ENCODE measurements at regions not wholly inside any gene's neighbourhood (a gene's known extent, or its start where the extent isn't known, plus 50 kb on each side); places are given as distances from the start of the nearest gene placed in this dataset.
A peak's percentile ranks its signal among the peaks of the same experiment; 100 is the strongest.

- Mint-ChIP-seq H3K27ac (no peak overlapping the region), H3K4me3 (no peak overlapping the region), H3K27me3 (no peaks in the 10 kb centered on the region), H3K4me1 (peaks cover 10 to 19% (median 11%) of the 10 kb centered on the region in 3 donors), H3K36me3 (peaks cover 4% of the 10 kb centered on the region), H3K9me3 (peaks cover 1 to 13% (median 4%) of the 10 kb centered on the region in 3 donors)
- 98% methylated on average over 5 of the region's 6 CpGs for WGBS (ENCODE audit: insufficient coverage)
- Histone ChIP-seq H3K4me1 (ENCODE audit: control insufficient read depth in 1 of 2, extremely low read depth in 1 of 2, insufficient read depth in 2 of 2, low read length in 2 of 2) (peaks cover 0 to 7% of the 10 kb centered on the region in 2 experiments), H3K4me3 (ENCODE audit: control insufficient read depth in 1 of 2, extremely low read depth in 1 of 2, low read length in 1 of 2) (no peak overlapping the region), H3K27me3 (replicated peaks in 1 of 2; ENCODE audit: control insufficient read depth in 2 of 2, extremely low read depth in 1 of 2, insufficient read depth in 2 of 2, low read length in 1 of 2) (peaks cover 0 to 18% of the 10 kb centered on the region in 2 experiments), H3K9me3 (no peaks in the 10 kb centered on the region), H3K27ac (ENCODE audit: low read length) (no peak overlapping the region), H3K36me3 (ENCODE audit: control insufficient read depth in 2 of 2, extremely low read depth in 1 of 2, insufficient read depth in 1 of 2, low read length in 1 of 2) (no peaks in the 10 kb centered on the region)
- POLR2A ChIA-PET: no interaction called here
- CTCF ChIA-PET: no interaction called here
- no peak for DNase-seq
- no peak for ATAC-seq (replicated peaks in 1 of 4)
Observed at GRCh38 chr1:5375481-5375880, 616.7 kb downstream of the NPHP4 start.

GRCh38 chr1:5374192-5374591, 618.0 kb downstream of the NPHP4 start:
- H3K36me3 Mint-ChIP-seq: peaks cover 7% of the 10 kb centered on the region
- POLR2A ChIA-PET: no interaction called here

GRCh38 chr1:5373281-5373680, 618.9 kb downstream of the NPHP4 start:
- CTCF ChIA-PET: no interaction called here
- peaks cover 22 to 29% (median 25%) of the 10 kb centered on the region in 3 donors for H3K4me1 Mint-ChIP-seq

More at GRCh38 chr1:5374192-5374591, 618.0 kb downstream of the NPHP4 start:
- no peak for ATAC-seq (replicated peaks in 1 of 4)
- DNase-seq: no peak
- no peak overlapping the region for H3K27ac ChIP-seq (ENCODE audit: low read length)
- H3K36me3 ChIP-seq (ENCODE audit: control insufficient read depth in 2 of 2, extremely low read depth in 1 of 2, insufficient read depth in 1 of 2, low read length in 1 of 2): no peaks in the 10 kb centered on the region
- peaks cover 0 to 18% of the 10 kb centered on the region in 2 experiments for H3K27me3 ChIP-seq (replicated peaks in 1 of 2; ENCODE audit: control insufficient read depth in 2 of 2, extremely low read depth in 1 of 2, insufficient read depth in 2 of 2, low read length in 1 of 2)
- H3K9me3 Mint-ChIP-seq: peaks cover 4 to 13% (median 5%) of the 10 kb centered on the region in 3 donors
- peaks cover 21 to 25% (median 22%) of the 10 kb centered on the region in 3 donors for H3K4me1 Mint-ChIP-seq
- no peak overlapping the region for H3K27ac Mint-ChIP-seq
- H3K4me3 ChIP-seq (ENCODE audit: control insufficient read depth in 1 of 2, extremely low read depth in 1 of 2, low read length in 1 of 2): no peak overlapping the region
- peaks cover 0 to 18% of the 10 kb centered on the region in 2 experiments for H3K4me1 ChIP-seq (ENCODE audit: control insufficient read depth in 1 of 2, extremely low read depth in 1 of 2, insufficient read depth in 2 of 2, low read length in 2 of 2)
- WGBS (ENCODE audit: insufficient coverage): 74% methylated on average over 4 of the region's 4 CpGs
- no peak overlapping the region for H3K4me3 Mint-ChIP-seq
- CTCF ChIA-PET: no interaction called here
- H3K27me3 Mint-ChIP-seq: no peaks in the 10 kb centered on the region
- no peaks in the 10 kb centered on the region for H3K9me3 ChIP-seq

GRCh38 chr1:5371270-5371669, 621.0 kb downstream of the NPHP4 start:
- DNase-seq: no peak
- peaks cover 4 to 13% (median 5%) of the 10 kb centered on the region in 3 donors for H3K9me3 Mint-ChIP-seq

More at GRCh38 chr1:5373281-5373680, 618.9 kb downstream of the NPHP4 start:
- Histone ChIP-seq H3K36me3 (ENCODE audit: control insufficient read depth in 2 of 2, extremely low read depth in 1 of 2, insufficient read depth in 1 of 2, low read length in 1 of 2) (no peaks in the 10 kb centered on the region), H3K4me1 (ENCODE audit: control insufficient read depth in 1 of 2, extremely low read depth in 1 of 2, insufficient read depth in 2 of 2, low read length in 2 of 2) (peaks cover 0 to 18% of the 10 kb centered on the region in 2 experiments), H3K27ac (ENCODE audit: low read length) (no peak overlapping the region), H3K9me3 (no peaks in the 10 kb centered on the region), H3K4me3 (ENCODE audit: control insufficient read depth in 1 of 2, extremely low read depth in 1 of 2, low read length in 1 of 2) (no peak overlapping the region), H3K27me3 (replicated peaks in 1 of 2; ENCODE audit: control insufficient read depth in 2 of 2, extremely low read depth in 1 of 2, insufficient read depth in 2 of 2, low read length in 1 of 2) (peaks cover 0 to 18% of the 10 kb centered on the region in 2 experiments)
- Mint-ChIP-seq H3K9me3 (peaks cover 4 to 13% (median 5%) of the 10 kb centered on the region in 3 donors), H3K27me3 (no peaks in the 10 kb centered on the region), H3K27ac (peak overlapping the region in 1 of 2 donors; percentile 40), H3K4me3 (no peak overlapping the region), H3K36me3 (peaks cover 7% of the 10 kb centered on the region)
- POLR2A ChIA-PET: no interaction called here
- DNase-seq (no peak), ATAC-seq (replicated peaks in 1 of 4) (no peak)
- WGBS (ENCODE audit: insufficient coverage): 93% methylated on average over 3 of the region's 4 CpGs

GRCh38 chr1:5370311-5370710, 621.9 kb downstream of the NPHP4 start:
- Histone ChIP-seq H3K4me1 (ENCODE audit: control insufficient read depth in 1 of 2, extremely low read depth in 1 of 2, insufficient read depth in 2 of 2, low read length in 2 of 2) (peaks cover 0 to 18% of the 10 kb centered on the region in 2 experiments), H3K4me3 (ENCODE audit: control insufficient read depth in 1 of 2, extremely low read depth in 1 of 2, low read length in 1 of 2) (no peak overlapping the region), H3K27ac (ENCODE audit: low read length) (no peak overlapping the region), H3K36me3 (ENCODE audit: control insufficient read depth in 2 of 2, extremely low read depth in 1 of 2, insufficient read depth in 1 of 2, low read length in 1 of 2) (no peaks in the 10 kb centered on the region), H3K27me3 (replicated peaks in 1 of 2; ENCODE audit: control insufficient read depth in 2 of 2, extremely low read depth in 1 of 2, insufficient read depth in 2 of 2, low read length in 1 of 2) (peaks cover 0 to 12% of the 10 kb centered on the region in 2 experiments), H3K9me3 (no peaks in the 10 kb centered on the region)
- Mint-ChIP-seq H3K4me1 (peaks cover 15 to 29% (median 27%) of the 10 kb centered on the region in 3 donors), H3K27me3 (no peaks in the 10 kb centered on the region), H3K27ac (peak overlapping the region; percentile 71 to 76), H3K9me3 (peaks cover 4 to 13% (median 9%) of the 10 kb centered on the region in 3 donors), H3K4me3 (peak overlapping the region in 1 of 3 donors; percentile 43), H3K36me3 (peaks cover 7% of the 10 kb centered on the region)
- peak in 2 of 35 experiments; percentile 13 to 31 for DNase-seq
- ChIA-PET POLR2A (no interaction called here), CTCF (no interaction called here)
- peak in 3 of 4 experiments; percentile 87 to 99 (median 95) for ATAC-seq (replicated peaks in 1 of 4)
- 45% methylated on average over 3 of the region's 3 CpGs for WGBS (ENCODE audit: insufficient coverage)

More at GRCh38 chr1:5371270-5371669, 621.0 kb downstream of the NPHP4 start:
- no peak overlapping the region for H3K4me3 ChIP-seq (ENCODE audit: control insufficient read depth in 1 of 2, extremely low read depth in 1 of 2, low read length in 1 of 2)
- H3K4me1 ChIP-seq (ENCODE audit: control insufficient read depth in 1 of 2, extremely low read depth in 1 of 2, insufficient read depth in 2 of 2, low read length in 2 of 2): peaks cover 0 to 18% of the 10 kb centered on the region in 2 experiments
- Mint-ChIP-seq H3K36me3 (peaks cover 7% of the 10 kb centered on the region), H3K27ac (no peak overlapping the region), H3K4me3 (peak overlapping the region in 1 of 3 donors; percentile 43), H3K27me3 (no peaks in the 10 kb centered on the region), H3K4me1 (peaks cover 15 to 29% (median 27%) of the 10 kb centered on the region in 3 donors)
- ATAC-seq (replicated peaks in 1 of 4): no peak
- no peak overlapping the region for H3K27ac ChIP-seq (ENCODE audit: low read length)
- WGBS (ENCODE audit: insufficient coverage): 97% methylated on average over 6 of the region's 7 CpGs
- CTCF ChIA-PET: no interaction called here
- H3K9me3 ChIP-seq: no peaks in the 10 kb centered on the region
- H3K36me3 ChIP-seq (ENCODE audit: control insufficient read depth in 2 of 2, extremely low read depth in 1 of 2, insufficient read depth in 1 of 2, low read length in 1 of 2): no peaks in the 10 kb centered on the region
- POLR2A ChIA-PET: no interaction called here
- peaks cover 0 to 8% of the 10 kb centered on the region in 2 experiments for H3K27me3 ChIP-seq (replicated peaks in 1 of 2; ENCODE audit: control insufficient read depth in 2 of 2, extremely low read depth in 1 of 2, insufficient read depth in 2 of 2, low read length in 1 of 2)

GRCh38 chr1:5369223-5369622, 623.0 kb downstream of the NPHP4 start:
- POLR2A ChIA-PET: interaction anchor here in 1 of 2 donors (0.7 kb wide), 1 partner anchor 23 kb away, joined by 6 read pairs; no protein-coding TSS in a partner anchor
- Mint-ChIP-seq H3K27me3 (peaks cover 0 to 7% of the 10 kb centered on the region in 2 donors), H3K9me3 (peaks cover 4 to 13% (median 13%) of the 10 kb centered on the region in 3 donors), H3K4me3 (no peak overlapping the region), H3K36me3 (peaks cover 7% of the 10 kb centered on the region), H3K4me1 (peaks cover 26 to 30% (median 29%) of the 10 kb centered on the region in 3 donors), H3K27ac (no peak overlapping the region)
- no peaks in the 10 kb centered on the region for H3K36me3 ChIP-seq (ENCODE audit: control insufficient read depth in 2 of 2, extremely low read depth in 1 of 2, insufficient read depth in 1 of 2, low read length in 1 of 2)
- no peak overlapping the region for H3K4me3 ChIP-seq (ENCODE audit: control insufficient read depth in 1 of 2, extremely low read depth in 1 of 2, low read length in 1 of 2)
- H3K27me3 ChIP-seq (replicated peaks in 1 of 2; ENCODE audit: control insufficient read depth in 2 of 2, extremely low read depth in 1 of 2, insufficient read depth in 2 of 2, low read length in 1 of 2): peaks cover 0 to 12% of the 10 kb centered on the region in 2 experiments
- ATAC-seq (replicated peaks in 1 of 4): no peak
- H3K27ac ChIP-seq (ENCODE audit: low read length): no peak overlapping the region
- CTCF ChIA-PET: no interaction called here
- DNase-seq: no peak
- peaks cover 0 to 18% of the 10 kb centered on the region in 2 experiments for H3K4me1 ChIP-seq (ENCODE audit: control insufficient read depth in 1 of 2, extremely low read depth in 1 of 2, insufficient read depth in 2 of 2, low read length in 2 of 2)
- 83% methylated on average over 1 of the region's 1 CpG for WGBS (ENCODE audit: insufficient coverage)
- no peaks in the 10 kb centered on the region for H3K9me3 ChIP-seq
